T follicular helper cell (primary cell): ENCODE measurements at regions not wholly inside any gene's neighbourhood (a gene's known extent, or its start where the extent isn't known, plus 50 kb on each side); places are given as distances from the start of the nearest gene placed in this dataset.
A peak's percentile ranks its signal among the peaks of the same experiment; 100 is the strongest.

Experiments used
- DNase-seq: peaks from one replicate; pipeline ENCODE4 v3.0.0-alpha.2; 2020; ENCODE audit warnings: low read depth

DNA sequence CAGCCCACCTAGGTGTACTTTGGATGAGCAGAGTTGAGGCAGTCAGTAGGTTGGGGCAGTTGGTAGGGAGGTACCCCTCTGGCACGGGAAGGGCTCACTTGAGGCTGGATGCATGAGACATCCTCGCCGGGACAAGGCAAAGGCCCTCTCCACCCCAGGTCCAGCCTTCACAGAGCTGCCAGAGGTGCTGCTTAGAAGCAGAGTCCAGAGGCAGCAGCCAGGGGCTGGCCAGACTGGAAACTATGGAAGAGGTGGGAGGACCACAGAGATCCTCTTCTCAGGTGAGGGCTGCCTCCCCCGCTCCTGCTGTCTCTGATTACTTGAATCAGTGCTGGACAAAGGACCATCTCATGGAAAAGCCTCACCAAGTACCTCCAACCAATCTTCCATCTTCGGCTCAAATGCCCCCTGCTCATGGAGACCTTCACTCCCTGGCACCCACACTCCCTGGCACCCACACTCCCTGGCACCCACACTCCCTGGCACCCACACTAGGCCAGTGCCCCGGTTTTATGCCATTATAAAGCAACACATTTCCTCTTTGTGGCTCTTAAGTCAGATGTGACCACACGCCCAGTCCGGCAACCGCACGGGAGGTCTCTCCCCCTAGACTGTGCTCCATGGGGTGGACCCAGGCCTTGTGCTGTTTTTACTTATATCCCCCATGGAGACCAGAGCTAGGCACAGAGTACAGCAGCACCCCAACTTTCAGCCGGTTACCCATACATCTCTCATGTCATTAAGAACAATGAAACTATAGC, 100.1 kb downstream of the YTHDF1 start:
- DNase-seq = no peak

DNA sequence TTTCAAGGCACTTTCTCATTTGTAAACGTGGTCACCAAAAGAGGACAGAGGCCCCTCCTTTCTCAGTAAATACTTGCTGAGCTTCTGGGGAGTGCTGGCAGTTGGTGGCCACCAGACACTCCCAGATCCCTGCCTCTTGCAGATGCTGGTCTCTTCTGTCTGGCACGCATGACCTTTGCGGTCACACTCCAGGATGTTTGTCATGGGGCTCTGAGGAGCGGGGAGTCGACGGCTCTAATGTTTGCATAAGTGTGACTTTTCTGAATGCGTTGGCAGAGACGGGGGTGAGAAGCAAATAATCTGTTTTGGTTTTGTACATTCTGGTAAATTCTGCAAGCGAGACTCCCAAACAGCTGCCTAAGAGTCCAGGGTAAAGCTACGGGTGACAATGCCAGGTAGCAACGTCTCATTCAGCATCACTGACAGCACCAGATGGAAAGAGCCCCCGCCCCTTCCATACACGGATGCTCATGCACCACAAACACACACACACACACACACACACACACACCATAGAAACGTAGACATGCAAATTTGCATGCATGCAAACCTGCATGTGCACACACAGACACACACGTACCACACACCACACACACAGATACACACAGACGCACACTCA, 101.1 kb downstream of the YTHDF1 start:
- DNase-seq = no peak

DNA sequence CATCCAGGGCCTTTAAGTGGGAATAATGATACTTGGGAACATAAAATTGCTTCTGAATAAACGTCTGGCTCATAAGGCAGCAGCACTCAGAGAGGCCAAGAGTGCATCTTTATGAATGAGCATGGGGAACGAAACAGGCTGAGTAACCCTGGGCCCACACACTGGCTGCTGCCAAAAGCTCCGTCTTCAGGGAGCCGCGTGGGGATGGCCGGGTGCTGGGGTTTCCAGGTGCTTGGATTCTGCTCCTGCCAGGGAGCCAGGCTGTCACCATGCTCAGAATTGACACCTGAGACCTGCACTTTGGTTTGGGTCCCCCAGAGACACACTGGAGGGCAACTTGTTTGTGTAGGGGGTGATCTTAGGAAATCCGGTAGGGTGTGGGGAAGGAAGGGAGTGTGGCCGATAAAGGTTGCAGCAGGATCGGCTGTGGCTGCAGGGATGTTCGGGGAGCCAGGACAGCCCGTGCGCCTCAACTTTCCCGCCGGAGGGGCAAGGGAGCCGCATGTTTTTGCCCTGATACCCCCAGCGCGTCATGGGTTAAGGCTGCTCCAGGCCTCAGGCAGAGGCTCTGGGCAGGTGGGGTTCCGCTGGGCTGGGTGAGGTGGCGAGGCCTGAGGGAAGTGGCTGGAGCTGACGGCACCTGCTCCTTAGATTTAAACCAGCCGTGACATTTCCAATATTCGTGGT, 101.8 kb downstream of the YTHDF1 start:
- DNase-seq = no peak

DNA sequence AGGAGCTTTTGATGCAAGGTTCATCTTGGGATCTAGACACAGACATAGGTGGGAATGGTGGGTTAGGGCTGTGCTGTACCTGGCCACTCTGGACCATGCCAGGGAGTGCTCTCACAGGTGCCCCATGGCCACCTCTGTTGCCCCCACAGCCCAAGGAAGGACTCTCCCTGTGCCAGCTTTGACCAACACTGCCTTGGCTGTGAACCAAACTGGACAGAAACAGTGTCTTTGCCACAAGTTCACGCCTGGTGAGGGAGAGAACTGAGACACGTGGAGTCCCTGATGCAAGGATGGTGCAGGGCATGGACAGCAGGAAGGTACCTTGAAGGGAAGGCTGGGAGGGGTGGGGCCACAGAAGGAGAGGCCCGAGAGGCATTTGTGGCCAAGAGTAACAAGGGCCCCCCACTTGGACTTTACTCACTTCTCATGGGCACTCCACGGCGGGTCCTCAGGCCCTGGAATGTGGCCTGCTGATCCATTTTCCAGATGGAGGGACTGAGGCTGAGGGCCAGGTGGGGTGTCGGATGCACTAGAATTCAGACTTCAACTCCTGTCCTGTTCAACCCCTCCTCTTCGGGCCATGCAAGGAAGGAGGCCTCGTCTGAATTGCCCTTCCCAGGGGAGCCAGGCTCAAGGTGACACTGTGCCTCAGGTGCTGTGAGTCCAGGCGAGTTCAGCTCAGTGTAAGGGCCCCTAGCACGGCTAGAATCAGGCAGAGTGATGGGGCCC, 103.3 kb downstream of the YTHDF1 start:
- DNase-seq = no peak

DNA sequence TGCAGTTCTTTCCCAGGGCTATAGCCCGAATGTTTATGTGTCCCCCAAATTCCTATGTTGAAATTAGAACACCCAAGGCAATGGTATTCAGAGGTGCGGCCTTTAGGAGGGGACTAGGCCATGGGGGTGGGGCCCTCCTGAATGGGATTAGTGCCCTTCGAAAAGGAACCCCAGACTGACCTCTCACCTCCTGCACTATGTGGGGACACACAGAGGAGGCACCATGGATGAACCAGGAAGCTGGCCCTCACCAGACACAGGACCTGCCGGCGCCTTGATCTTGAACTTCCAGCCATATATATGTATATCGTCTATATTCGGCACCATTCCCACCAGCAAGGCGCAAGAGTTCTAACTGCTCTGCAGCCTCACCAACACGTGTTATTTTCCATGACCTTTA, 101.5 kb upstream of the BHLHE23 start:
- DNase-seq = no peak

DNA sequence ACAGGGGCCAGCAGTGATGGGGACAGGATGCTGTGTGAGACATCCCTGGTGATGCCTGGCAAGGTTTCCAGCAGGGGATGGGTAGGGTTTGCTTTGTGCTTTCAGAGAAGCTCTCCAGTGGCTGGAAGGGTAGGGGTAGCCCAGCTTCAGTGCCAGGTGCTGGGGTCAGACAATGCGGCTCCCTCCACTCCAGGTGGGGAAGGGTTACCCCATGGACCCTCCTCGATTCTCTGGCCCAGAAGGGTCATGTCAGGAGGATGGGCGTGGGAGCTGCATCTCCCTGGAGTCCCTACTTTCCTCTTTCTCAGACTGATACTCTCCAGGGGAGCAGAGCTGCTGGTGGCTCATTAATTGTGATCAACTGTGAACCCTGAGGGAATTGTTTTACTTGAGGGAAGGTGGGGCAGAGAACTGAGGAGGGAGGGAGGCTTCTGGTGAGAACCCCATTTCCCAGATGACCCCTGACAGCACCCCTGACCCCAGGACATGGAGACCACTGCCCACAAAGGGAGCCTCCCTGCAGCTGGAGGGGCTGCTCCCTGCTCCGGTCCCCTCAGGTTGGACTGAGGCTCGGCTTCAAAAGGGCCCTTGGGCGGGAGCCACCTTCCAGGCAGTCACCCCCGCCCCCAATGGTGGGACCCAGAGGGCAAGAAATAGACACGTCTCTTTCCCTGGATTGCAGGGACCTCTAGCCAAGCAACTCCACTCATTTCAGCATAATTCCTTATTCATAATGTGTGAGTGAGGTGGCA, 100.9 kb upstream of the BHLHE23 start:
- DNase-seq = no peak

DNA sequence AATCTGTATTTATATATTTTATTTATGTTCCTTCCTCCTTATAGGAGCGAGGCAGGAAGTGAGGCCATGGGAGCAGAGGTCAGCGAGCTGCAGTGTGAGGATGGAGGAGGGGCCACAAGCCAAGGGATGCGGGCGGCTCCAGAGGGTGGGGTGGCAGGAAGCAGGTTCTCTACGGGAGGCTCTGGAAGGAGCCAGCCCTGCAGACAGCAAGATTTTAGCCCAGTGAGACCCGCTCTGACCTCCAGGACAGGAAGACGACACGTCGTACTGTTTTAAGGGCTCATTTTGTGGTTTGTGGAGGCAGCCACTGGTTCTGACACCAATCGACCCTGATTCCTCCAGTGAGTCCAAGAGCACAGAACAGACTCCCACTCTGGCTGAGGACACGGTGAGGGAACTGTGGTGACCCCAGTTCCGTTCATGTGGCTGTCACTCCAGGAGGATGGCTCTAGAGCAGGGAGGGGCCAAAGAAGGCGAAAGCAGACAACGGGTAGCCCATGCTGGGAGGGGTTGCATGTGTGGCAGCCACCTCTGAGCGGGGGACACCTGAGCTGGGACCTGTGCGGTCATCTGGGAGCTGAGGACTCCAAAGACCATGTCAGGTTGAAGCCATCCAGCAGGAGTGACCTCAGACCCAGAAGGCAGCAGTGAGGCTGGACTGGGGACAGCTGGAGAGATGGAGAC, 100.1 kb upstream of the BHLHE23 start:
- DNase-seq = no peak

DNA sequence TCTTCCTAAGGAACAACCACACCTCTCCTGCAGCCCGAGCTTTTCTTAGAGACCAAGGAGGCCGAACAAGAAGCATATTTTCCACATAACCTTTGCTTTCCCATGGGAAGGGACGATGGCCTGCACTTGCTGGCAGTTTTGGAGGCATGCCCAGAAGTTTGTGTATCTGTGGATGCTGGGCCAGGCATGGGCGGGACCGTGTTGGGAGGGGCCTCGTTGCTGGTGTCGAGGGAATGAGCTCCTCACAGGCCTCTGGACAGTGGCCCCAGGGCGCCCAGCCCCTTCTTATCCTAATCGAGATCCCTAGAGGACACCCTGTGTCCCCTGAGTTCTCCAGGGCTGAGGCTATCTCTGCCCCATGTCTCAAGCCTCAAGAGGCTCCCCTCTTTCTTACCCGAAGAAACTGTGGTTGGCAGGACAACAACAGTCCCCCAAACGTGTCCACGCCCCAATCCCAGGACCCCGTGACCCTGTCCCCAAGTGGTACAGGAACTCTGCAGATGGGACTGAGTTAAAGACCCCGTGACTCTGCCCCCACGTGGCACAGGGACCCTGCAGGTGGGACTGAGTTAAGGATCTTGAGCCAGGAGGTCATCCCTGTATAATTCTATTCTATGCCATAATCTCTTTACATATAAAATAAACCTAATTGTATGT, 99.5 kb upstream of the BHLHE23 start:
- no peak for DNase-seq

DNA sequence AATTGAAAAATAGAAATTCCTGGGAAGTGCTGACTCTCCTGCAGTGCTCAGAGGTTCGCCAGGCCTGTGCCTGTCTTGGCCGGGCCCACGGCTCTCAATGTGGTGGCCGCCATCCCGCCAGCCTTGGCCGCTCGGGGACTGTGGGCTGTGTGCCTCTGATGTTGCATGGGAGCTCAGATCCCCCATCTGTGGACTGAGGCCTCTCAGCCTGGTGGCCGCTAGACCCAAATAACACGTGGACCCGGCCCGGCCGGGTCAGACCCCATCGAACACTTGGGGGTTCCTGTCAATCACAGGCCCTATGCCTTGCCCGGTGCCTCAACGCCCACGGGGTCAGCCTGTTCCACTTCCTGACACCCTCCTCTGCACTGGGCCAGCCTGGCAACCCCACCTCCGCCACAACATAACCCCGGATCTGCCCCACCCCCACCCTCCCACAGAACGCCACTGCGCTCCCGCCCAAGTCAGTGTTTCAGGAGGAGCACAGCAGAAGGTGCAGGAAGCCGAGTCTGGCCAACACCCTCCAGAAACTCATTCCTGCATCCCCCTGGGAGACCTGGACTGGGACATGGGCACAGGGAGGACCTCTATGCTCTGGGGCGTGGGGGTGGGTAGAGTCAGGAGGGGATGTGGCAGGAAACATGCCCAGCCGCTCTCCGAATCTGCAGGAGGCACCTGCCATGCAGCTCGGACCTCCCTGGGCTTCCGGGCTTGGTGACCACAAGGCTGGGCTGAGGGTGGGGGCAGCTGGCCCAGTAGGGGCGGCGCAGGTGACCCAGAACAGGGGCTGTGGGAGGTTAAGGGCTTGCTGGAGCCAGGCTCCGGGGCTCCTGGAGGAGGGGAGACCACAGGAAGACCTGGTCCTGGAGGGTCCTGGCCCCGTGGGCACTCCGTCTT, 98.7 kb upstream of the BHLHE23 start:
- no peak for DNase-seq

DNA sequence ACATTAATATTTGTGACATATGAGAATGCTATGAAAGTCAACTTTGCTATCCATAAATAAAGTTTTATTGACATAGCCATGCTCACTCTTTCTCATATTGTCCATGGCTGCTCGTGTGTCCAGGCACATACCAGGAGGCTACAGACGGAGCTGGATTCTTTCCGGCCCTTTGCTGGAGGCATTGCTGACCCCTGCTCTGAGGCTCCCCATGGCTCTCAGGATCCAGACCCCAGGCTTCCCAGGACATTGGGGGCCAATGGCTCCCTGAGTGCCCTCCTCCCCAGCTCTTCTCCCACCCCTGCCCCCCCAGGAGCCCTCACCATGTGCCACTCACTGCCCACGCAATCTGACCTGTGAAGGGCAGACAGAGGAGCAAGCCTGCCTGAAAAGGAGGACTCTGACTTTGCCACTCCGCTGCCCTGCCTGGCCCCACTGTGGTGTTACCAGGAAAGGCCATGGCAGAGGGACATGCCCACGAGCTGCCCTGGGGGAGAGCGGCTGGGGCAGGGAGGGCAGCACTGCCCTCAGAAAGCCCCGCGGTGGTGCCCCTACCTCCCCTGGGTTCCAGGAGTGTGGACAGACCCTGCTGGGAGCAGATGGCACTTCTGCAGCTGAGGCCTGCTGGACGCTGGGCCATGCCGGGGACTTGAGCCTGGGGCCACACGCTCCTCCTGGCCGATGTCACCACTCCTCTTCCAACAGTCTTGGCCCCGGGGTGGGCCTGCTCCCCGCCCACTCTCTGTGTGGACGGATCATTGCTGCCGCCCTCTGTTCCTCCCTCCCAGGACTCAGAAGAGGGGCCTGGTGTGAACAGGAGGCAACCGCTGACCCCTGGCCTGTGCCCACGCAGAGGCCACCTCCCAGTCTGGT, 97.8 kb upstream of the BHLHE23 start:
- DNase-seq = no peak

DNA sequence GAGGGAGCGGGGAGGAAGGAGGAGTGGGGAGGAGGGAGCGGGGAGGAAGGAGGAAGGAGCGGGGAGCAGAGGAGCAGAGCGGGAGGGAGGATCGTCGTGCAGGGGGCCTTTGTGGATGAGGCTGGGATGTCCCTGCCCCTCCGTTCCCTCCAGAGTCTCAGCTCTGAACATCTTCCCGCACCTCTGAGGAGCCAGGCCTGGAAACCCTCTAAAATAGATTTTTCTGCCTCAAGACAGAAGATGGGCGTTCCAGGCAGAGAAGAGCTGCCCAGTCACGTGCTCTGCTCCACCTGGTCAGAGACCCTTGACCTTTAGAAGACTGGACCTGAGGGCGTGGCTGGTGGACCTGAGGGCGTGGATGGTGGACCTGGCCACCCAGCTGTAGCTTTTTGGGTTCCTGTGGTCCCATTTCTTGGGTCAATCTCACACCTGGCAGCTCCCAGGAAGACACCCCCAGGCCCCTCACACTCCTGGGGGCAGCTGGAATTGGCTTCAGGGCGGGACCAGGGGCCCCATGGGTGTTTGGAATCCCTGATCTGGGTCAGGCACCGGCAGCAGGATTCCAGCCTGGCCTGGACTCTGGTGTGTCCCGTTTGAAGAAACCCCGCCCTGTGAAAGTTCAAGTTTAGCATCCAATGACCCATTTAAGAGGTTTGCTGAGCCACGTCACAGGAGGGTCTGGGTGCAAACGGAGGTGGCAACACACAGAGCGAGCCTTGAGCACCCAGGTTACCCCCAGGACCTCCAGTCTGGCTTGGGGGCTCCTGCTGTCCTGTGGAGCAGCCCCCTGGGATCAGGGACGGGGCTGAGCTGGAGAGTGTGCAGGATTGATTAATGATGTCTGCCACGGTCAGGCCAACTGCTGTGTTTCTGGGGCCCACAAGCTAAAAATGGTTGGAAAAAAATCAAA, 96.9 kb upstream of the BHLHE23 start:
- peak; percentile 36 for DNase-seq

DNA sequence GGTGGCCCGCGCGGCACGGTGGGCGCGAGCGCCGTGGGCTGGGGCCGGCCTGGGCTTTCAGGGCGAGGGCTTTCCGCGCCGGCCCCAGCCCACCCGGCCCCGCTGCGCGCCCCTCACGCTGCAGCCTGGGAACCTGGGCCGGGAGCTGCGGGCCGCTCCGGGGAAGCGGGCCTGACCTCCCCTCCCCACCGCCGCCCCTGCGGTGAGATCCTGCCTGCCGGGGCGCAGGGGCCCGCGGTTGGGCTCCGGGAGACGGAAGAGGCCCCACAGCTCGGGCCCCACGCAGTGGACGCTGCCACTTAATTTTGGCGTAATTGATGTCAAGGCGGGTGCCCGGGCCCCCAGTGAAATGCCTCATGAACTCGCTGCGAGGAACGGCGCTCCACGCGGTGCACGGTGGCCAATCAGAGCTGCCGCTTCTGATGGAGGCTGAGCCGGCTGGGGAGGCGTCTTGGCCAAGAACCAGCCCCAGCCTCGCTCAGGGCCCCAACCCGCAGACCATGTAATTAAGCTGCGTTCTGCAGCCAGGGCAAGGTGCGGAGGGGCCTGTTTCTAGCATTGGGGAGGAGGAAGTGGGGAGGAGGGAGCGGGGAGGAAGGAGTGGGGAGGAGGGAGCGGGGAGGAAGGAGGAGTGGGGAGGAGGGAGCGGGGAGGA, 96.1 kb upstream of the BHLHE23 start:
- DNase-seq = peak; percentile 57

DNA sequence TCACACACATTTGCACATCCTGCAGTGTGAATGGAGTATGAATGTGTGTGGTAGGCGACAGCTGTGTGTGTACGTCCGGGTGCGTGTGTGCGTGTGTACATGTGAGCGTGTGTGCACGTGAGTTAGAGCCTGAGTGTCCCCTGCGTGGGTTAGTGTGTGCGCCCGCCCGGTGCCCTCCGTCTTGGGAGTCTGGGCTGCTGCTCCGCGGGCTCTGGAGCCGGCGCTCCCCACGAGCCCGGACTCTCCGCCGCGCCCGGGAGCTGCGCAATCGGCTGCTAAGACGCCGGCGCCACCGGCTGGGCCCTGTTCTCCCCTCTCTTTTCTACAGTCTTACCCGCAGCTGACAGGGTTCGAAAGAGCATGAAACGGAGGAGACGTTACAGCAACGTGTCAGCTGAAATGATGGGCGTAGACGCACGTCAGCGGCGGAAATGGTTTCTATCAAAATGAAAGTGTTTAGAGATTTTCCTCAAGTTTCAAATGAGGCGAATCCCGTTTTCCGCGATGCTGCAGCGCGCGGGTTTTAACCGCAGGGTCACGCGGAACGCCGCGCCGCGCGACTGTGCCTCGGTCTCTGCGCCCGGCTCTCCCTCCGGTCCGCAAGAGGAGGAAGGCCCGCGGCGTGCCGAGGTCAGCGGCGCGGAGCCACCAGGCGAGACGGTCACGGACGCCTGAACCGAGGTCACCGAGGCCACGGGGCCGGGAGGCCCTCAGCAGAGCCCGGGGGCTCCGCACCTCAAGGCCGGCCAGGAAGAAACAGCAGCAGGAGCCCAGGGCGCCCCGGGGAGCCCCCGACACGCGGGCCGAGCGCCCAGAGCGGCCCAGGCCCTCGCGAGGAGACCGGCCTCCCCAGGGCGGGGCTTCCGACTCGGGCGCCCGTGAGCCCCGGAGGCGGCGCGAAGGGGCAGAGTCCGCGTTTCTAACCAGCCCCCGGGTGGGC, 95.3 kb upstream of the BHLHE23 start:
- DNase-seq = peak; percentile 42

DNA sequence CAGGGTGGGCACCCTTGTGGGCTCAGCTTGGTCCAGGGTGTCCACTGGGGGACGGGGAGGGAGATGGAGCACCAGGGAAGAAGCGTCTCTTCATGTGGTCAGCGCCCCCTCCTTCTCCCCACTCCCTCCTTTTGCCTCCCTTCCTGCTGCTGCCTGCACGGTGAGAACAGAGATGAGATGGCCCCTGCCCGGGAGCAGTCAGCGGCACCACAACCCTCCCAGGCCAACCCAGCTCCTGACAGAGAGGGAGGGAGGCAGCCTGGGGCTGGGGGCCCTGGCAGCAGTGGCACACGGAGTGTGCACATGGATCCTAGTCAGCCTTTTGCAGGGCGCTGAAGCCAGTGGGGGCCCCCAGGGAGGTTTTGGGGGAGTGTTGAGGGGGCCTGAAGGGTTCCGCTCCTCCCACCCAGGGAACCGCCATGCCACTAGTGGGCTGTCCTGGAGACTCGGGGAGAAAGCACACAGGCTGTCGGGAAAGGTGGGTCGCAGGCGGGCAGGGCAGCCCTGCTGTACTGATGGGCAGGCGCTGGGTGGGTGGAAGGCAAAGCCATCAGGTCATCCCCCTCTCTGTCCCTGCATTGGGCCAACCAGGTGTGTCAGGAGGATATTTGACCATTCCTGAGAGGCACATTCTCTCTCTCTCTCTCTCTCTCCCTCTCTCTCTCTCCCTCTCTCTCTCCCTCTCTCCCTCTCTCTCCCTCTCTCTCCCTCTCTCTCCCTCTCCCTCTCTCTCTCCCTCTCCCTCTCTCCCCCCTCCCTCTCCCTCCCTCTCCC, 94.3 kb upstream of the BHLHE23 start:
- DNase-seq = no peak
